Suprapubic skin (tissue), 4 donors: ENCODE measurements at regions not wholly inside any gene's neighbourhood (a gene's known extent, or its start where the extent isn't known, plus 50 kb on each side); places are given as distances from the start of the nearest gene placed in this dataset.
A peak's percentile ranks its signal among the peaks of the same experiment; 100 is the strongest.
"Not testable (repeated sequence)": the region's sequence is repeated elsewhere in the genome, so short reads cannot be mapped to it uniquely, and the experiment has no call there.

ENCODE experiments used
- DNase-seq, 2 donors: peaks; one replicate each; pipeline ENCODE4 v3.0.0-alpha.2; 2019; ENCODE audit warnings: low spot score in 2 of 2
- H3K27ac ChIP-seq: fragments of 200-600 bp; sonication (generic); one replicate; pipeline ENCODE4 v1.5.1; 2019
- H3K27me3 ChIP-seq: fragments of 200-600 bp; sonication (generic); one replicate; pipeline ENCODE4 v1.5.1; 2019
- H3K36me3 ChIP-seq: fragments of 200-600 bp; sonication (generic); one replicate; pipeline ENCODE4 v1.5.1; 2019
- H3K4me1 ChIP-seq: fragments of 200-600 bp; sonication (generic); one replicate; pipeline ENCODE4 v1.5.1; 2019
- H3K4me3 ChIP-seq: fragments of 200-600 bp; sonication (generic); one replicate; pipeline ENCODE4 v1.5.1; 2019; ENCODE audit warnings: mild to moderate bottlenecking
- H3K9me3 ChIP-seq: fragments of 200-600 bp; sonication (generic); one replicate; pipeline ENCODE4 v1.5.1; 2019
- CTCF ChIP-seq, 2 donors: fragments of 200-600 bp in 1 of 2; fragments of 450-650 bp in 1 of 2; sonication (generic) in 1 of 2; IDR thresholded peaks; one replicate each; pipeline ENCODE4 v1.5.1; 2016 to 2019; ENCODE audit warnings: antibody characterized with exemption in 2 of 2, mild to moderate bottlenecking in 1 of 2, moderate library complexity in 1 of 2
- EP300 ChIP-seq: sonication (generic); formaldehyde crosslinking; IDR thresholded peaks from one replicate; pipeline ENCODE4 v1.6.1; 2017; ENCODE audit warnings: antibody characterized with exemption
- POLR2A ChIP-seq, 2 donors: fragments of 450-650 bp; IDR thresholded peaks; one replicate each; pipeline ENCODE4 v1.6.1; 2017; ENCODE audit warnings: antibody characterized with exemption in 2 of 2, mild to moderate bottlenecking in 2 of 2, moderate library complexity in 2 of 2
- POLR2AphosphoS5 ChIP-seq, 3 donors: sonication (generic); formaldehyde crosslinking; IDR thresholded peaks; one replicate each; pipeline ENCODE4 v1.6.1; 2017; ENCODE audit warnings: antibody characterized with exemption in 3 of 3
- WGBS: methylation state at CpG from one replicate; pipeline ENCODE4 v1.1.5; 2018; 5-methylcytosine and 5-hydroxymethylcytosine counted together

- TF ChIP-seq EP300 (no peak), POLR2A (IDR thresholded peaks at IDR 0.05) (no peak), CTCF (IDR thresholded peaks at IDR 0.05) (no peak)
- 57% methylated on average over 3 of the region's 3 CpGs for WGBS
- no peaks in the 10 kb centered on the region for H3K27me3 ChIP-seq
These were observed 163.9 kb downstream of the RPLP1 start for GRCh38 chr15:69616558-69616957.

GRCh38 chr15:69617144-69617543 is 164.5 kb downstream of the RPLP1 start:
- not testable (repeated sequence) for H3K27ac ChIP-seq, H3K4me1 ChIP-seq, H3K9me3 ChIP-seq, H3K36me3 ChIP-seq, H3K4me3 ChIP-seq, H3K27me3 ChIP-seq
- WGBS: 97% methylated on average over 3 of the region's 4 CpGs
- peak in 1 of 2 donors; percentile 22 for DNase-seq

More at GRCh38 chr15:69616558-69616957, 163.9 kb downstream of the RPLP1 start:
- no peak for DNase-seq
- H3K27ac ChIP-seq: no peak overlapping the region
- H3K4me1 ChIP-seq: no peaks in the 10 kb centered on the region
- H3K4me3 ChIP-seq: no peak overlapping the region
- H3K36me3 ChIP-seq: no peaks in the 10 kb centered on the region
- no peaks in the 10 kb centered on the region for H3K9me3 ChIP-seq

- Histone ChIP-seq H3K9me3 (no peaks in the 10 kb centered on the region), H3K36me3 (no peaks in the 10 kb centered on the region), H3K4me1 (peaks cover 10% of the 10 kb centered on the region), H3K27me3 (peaks cover 4% of the 10 kb centered on the region), H3K4me3 (no peak overlapping the region), H3K27ac (no peak overlapping the region)
- TF ChIP-seq POLR2A (IDR thresholded peaks at IDR 0.05) (no peak), CTCF (IDR thresholded peaks at IDR 0.05) (no peak), POLR2AphosphoS5 (IDR thresholded peaks at IDR 0.05) (no peak), EP300 (no peak)
- no peak for DNase-seq
- WGBS: 30% methylated on average over 3 of the region's 3 CpGs
These were observed 171.0 kb downstream of the RPLP1 start for GRCh38 chr15:69623392-69624154.

GRCh38 chr15:69624155-69624520 is 171.5 kb downstream of the RPLP1 start:
- Histone ChIP-seq H3K9me3 (no peaks in the 10 kb centered on the region), H3K4me1 (peaks cover 10% of the 10 kb centered on the region), H3K4me3 (no peak overlapping the region), H3K27me3 (peaks cover 4% of the 10 kb centered on the region), H3K36me3 (no peaks in the 10 kb centered on the region), H3K27ac (no peak overlapping the region)
- TF ChIP-seq EP300: no peak
- no peak for TF ChIP-seq POLR2AphosphoS5 (IDR thresholded peaks at IDR 0.05)
- no peak for TF ChIP-seq CTCF (IDR thresholded peaks at IDR 0.05)
- no peak for TF ChIP-seq POLR2A (IDR thresholded peaks at IDR 0.05)
- no peak for DNase-seq
- 44% methylated on average over 2 of the region's 2 CpGs for WGBS

- TF ChIP-seq POLR2A (IDR thresholded peaks at IDR 0.05): no peak
- TF ChIP-seq EP300: no peak
- TF ChIP-seq POLR2AphosphoS5 (IDR thresholded peaks at IDR 0.05): no peak
- TF ChIP-seq CTCF (IDR thresholded peaks at IDR 0.05): no peak
- no peak for DNase-seq
These were observed 172.2 kb downstream of the RPLP1 start for GRCh38 chr15:69624816-69625215.

GRCh38 chr15:69625328-69625727 is 172.7 kb downstream of the RPLP1 start:
- TF ChIP-seq CTCF (IDR thresholded peaks at IDR 0.05): no peak
- TF ChIP-seq POLR2AphosphoS5 (IDR thresholded peaks at IDR 0.05): no peak
- TF ChIP-seq POLR2A (IDR thresholded peaks at IDR 0.05): no peak
- no peak for TF ChIP-seq EP300
- H3K4me3 ChIP-seq: no peak overlapping the region
- H3K36me3 ChIP-seq: no peaks in the 10 kb centered on the region
- H3K27me3 ChIP-seq: peaks cover 6% of the 10 kb centered on the region
- H3K4me1 ChIP-seq: peaks cover 10% of the 10 kb centered on the region
- 91% methylated on average over 2 of the region's 2 CpGs for WGBS
- no peaks in the 10 kb centered on the region for H3K9me3 ChIP-seq
- no peak for DNase-seq
- H3K27ac ChIP-seq: no peak overlapping the region

More at GRCh38 chr15:69624816-69625215, 172.2 kb downstream of the RPLP1 start:
- Histone ChIP-seq H3K4me3 (no peak overlapping the region), H3K27me3 (peaks cover 4% of the 10 kb centered on the region), H3K27ac (no peak overlapping the region), H3K4me1 (peaks cover 10% of the 10 kb centered on the region), H3K9me3 (no peaks in the 10 kb centered on the region), H3K36me3 (no peaks in the 10 kb centered on the region)
- WGBS: 89% methylated on average over 3 of the region's 3 CpGs
